ENCODE measurements at regions not wholly inside any gene's neighbourhood (a gene's known extent, or its start where the extent isn't known, plus 50 kb on each side); places are given as distances from the start of the nearest gene placed in this dataset.

DNA sequence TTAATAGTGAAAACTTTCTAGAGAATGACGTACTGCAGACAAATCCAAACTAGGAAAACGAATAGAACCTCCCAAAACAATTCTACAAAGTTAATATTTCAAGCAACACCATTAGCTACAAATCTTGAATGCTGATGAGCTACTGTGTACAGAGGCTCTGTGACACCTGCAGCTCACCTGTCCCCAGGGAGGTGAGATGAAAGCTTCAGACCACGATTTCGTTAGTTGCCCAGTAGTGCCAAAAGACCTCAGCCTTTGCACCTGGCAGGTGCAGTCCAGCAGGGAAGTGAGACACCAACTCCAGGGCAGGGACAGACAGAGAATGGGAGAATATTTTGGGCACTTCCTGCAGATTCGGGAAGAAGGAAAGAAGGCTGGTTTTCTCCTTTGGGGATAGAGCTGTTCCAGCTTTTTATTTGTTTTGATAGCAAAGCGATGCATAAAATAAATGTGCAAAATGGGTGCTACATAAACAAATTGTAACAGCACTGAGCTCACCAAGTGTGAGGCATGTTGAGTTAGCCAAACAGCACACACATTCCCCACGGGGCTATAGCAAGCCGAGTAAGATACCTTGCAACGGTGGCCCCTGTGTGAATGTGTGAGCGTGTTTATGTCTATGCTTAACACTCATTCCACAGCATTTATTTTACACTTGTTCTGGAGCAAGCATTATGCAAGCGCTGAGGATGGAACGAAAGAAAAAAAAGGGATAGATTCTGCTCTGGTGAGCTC, 1024.8 kb upstream of the AUTS2 start:
- Histone ChIP-seq H3K23ac (ENCODE audit: low read depth, low read length) (no peak overlapping the region), H2BK120ac (ENCODE audit: low read depth, low read length) (no peak overlapping the region), H3K9ac (ENCODE audit: low read depth, low read length) (no peak overlapping the region), H3K4me2 (ENCODE audit: low read depth, low read length) (no peak overlapping the region), H3K9me3 (ENCODE audit: control insufficient read depth, insufficient read depth, low read length) (peaks cover 2% of the 10 kb centered on the region), H3K36me3 (ENCODE audit: control insufficient read depth, insufficient read depth, low read length) (no peaks in the 10 kb centered on the region), H3K4ac (ENCODE audit: low read depth, low read length) (no peak overlapping the region), H4K20me1 (ENCODE audit: insufficient read depth, low read length) (no peaks in the 10 kb centered on the region), H4K5ac (ENCODE audit: low read depth, low read length) (no peak overlapping the region), H3K79me1 (ENCODE audit: low read depth in 1 of 2, low read length in 2 of 2) (no peaks in the 10 kb centered on the region), H2BK15ac (ENCODE audit: low read depth, low read length) (no peak overlapping the region), H3K56ac (ENCODE audit: extremely low read depth, insufficient read depth, low read length) (no peak overlapping the region), H3K18ac (ENCODE audit: low read depth, low read length) (no peak overlapping the region), H4K91ac (ENCODE audit: insufficient read depth, low read depth, low read length) (no peak overlapping the region), H3K4me1 (ENCODE audit: control insufficient read depth, insufficient read depth, low read length) (no peaks in the 10 kb centered on the region), H2BK5ac (ENCODE audit: low read depth, low read length, poor library complexity, severe bottlenecking) (no peak overlapping the region), H2AFZ (replicated peaks; ENCODE audit: low read length, poor library complexity) (no peak overlapping the region), H4K8ac (ENCODE audit: low read depth in 2 of 2, low read length in 2 of 2) (no peak overlapping the region), H2AK5ac (ENCODE audit: low read depth, low read length) (no peak overlapping the region), H3K27me3 (ENCODE audit: control insufficient read depth, insufficient read depth, low read length) (no peaks in the 10 kb centered on the region), H3K14ac (replicated peaks; ENCODE audit: low read depth, low read length) (no peak overlapping the region), H2AK9ac (replicated peaks; ENCODE audit: low read depth, low read length, poor library complexity) (no peak overlapping the region), H3K27ac (ENCODE audit: insufficient read depth, low read length) (no peak overlapping the region), H3K4me3 (ENCODE audit: insufficient read depth, low read depth, low read length) (no peak overlapping the region), H3K9me1 (ENCODE audit: insufficient read depth, low read length) (no peaks in the 10 kb centered on the region), H2BK20ac (ENCODE audit: low read depth, low read length) (no peak overlapping the region)
- TF ChIP-seq, protein P1, sequence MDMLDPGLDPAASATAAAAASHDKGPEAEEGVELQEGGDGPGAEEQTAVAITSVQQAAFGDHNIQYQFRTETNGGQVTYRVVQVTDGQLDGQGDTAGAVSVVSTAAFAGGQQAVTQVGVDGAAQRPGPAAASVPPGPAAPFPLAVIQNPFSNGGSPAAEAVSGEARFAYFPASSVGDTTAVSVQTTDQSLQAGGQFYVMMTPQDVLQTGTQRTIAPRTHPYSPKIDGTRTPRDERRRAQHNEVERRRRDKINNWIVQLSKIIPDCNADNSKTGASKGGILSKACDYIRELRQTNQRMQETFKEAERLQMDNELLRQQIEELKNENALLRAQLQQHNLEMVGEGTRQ (IDR thresholded peaks at IDR 0.05; ENCODE audit: low read depth, low read length) = no peak
- TF ChIP-seq RFX5 (IDR thresholded peaks at IDR 0.05; ENCODE audit: low read depth, low read length) (no peak), NFE2L2 (IDR thresholded peaks at IDR 0.05; ENCODE audit: low read depth, low read length) (no peak), BHLHE40 (IDR thresholded peaks at IDR 0.05; ENCODE audit: low read depth, low read length) (no peak), MAFK (IDR thresholded peaks at IDR 0.05; ENCODE audit: low read depth, low read length) (no peak), RAD21 (IDR thresholded peaks at IDR 0.05; ENCODE audit: low read length) (no peak), RCOR1 (IDR thresholded peaks at IDR 0.05; ENCODE audit: insufficient replicate concordance, low read length) (no peak), MXI1 (IDR thresholded peaks at IDR 0.05; ENCODE audit: borderline replicate concordance, low read depth, low read length) (no peak), SMC3 (IDR thresholded peaks at IDR 0.05; ENCODE audit: low read depth, low read length) (no peak)
- TF ChIP-seq, protein P2, sequence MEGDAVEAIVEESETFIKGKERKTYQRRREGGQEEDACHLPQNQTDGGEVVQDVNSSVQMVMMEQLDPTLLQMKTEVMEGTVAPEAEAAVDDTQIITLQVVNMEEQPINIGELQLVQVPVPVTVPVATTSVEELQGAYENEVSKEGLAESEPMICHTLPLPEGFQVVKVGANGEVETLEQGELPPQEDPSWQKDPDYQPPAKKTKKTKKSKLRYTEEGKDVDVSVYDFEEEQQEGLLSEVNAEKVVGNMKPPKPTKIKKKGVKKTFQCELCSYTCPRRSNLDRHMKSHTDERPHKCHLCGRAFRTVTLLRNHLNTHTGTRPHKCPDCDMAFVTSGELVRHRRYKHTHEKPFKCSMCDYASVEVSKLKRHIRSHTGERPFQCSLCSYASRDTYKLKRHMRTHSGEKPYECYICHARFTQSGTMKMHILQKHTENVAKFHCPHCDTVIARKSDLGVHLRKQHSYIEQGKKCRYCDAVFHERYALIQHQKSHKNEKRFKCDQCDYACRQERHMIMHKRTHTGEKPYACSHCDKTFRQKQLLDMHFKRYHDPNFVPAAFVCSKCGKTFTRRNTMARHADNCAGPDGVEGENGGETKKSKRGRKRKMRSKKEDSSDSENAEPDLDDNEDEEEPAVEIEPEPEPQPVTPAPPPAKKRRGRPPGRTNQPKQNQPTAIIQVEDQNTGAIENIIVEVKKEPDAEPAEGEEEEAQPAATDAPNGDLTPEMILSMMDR (conservative IDR thresholded peaks at IDR 0.05; ENCODE audit: low read depth, low read length) = no peak
- TF ChIP-seq, protein P3, sequence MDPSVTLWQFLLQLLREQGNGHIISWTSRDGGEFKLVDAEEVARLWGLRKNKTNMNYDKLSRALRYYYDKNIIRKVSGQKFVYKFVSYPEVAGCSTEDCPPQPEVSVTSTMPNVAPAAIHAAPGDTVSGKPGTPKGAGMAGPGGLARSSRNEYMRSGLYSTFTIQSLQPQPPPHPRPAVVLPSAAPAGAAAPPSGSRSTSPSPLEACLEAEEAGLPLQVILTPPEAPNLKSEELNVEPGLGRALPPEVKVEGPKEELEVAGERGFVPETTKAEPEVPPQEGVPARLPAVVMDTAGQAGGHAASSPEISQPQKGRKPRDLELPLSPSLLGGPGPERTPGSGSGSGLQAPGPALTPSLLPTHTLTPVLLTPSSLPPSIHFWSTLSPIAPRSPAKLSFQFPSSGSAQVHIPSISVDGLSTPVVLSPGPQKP (IDR thresholded peaks at IDR 0.05; ENCODE audit: borderline replicate concordance, low read depth, low read length) = no peak
- in situ Hi-C loops (cut with MboI; ENCODE audit: low sequenced_read_pairs) = no loop called here
- BruUV-seq (replicated peaks) = no TSS peak
- intact Hi-C loops (cut with micrococcal nuclease) = no loop called here
- dilution Hi-C loops (cut with HindIII; ENCODE audit: low sequenced_read_pairs, unreplicated experiment) = no loop called here
- POLR2A ChIA-PET (ENCODE audit: unreplicated experiment) = no interaction called here
- WGBS, 2 experiments (ENCODE audit: extremely low coverage in 2 of 2, insufficient read length in 1 of 2) = 50% methylated on average over 5 of the region's 12 CpGs; no CpG with 5 or more reads in 1 of the 2 experiments
- DNase-seq (no peak), ATAC-seq (ENCODE audit: low read depth) (no peak)
- CTCF ChIA-PET = no interaction called here

All from IMR-90 (cell line).